Neural progenitor cell (in vitro differentiated cells): ENCODE measurements at regions not wholly inside any gene's neighbourhood (a gene's known extent, or its start where the extent isn't known, plus 50 kb on each side); places are given as distances from the start of the nearest gene placed in this dataset.

ENCODE experiments used
- DNase-seq: peaks from one replicate; pipeline ENCODE4 v3.0.0-alpha.2; 2016; ENCODE audit warnings: low spot score
- H2AFZ ChIP-seq: fragments of 200-600 bp; sonication (generic); replicated peaks from 2 replicates; pipeline ENCODE4 v1.6.1; 2016; ENCODE audit warnings: antibody characterized with exemption
- H3F3A ChIP-seq: fragments of 200-600 bp; sonication (generic); 2 replicates; pipeline ENCODE4 v1.6.1; 2016; ENCODE audit warnings: antibody characterized with exemption, low read depth
- H3K27ac ChIP-seq: fragments of 200-600 bp; sonication (generic); 2 replicates; pipeline ENCODE4 v1.5.1; 2016; ENCODE audit warnings: mild to moderate bottlenecking
- H3K27me3 ChIP-seq: fragments of 200-600 bp; sonication (generic); 2 replicates; pipeline ENCODE4 v1.6.1; 2016; ENCODE audit warnings: mild to moderate bottlenecking, moderate library complexity
- H3K36me3 ChIP-seq: fragments of 200-600 bp; sonication (generic); 2 replicates; pipeline ENCODE4 v1.5.1; 2016
- H3K4me1 ChIP-seq: fragments of 200-600 bp; sonication (generic); 2 replicates; pipeline ENCODE4 v1.6.1; 2016; ENCODE audit warnings: mixed run types
- H3K4me2 ChIP-seq: fragments of 200-600 bp; sonication (generic); 2 replicates; pipeline ENCODE4 v1.6.1; 2016
- H3K4me3 ChIP-seq: fragments of 200-600 bp; sonication (generic); 2 replicates; pipeline ENCODE4 v1.5.1; 2016
- H3K79me2 ChIP-seq: fragments of 200-600 bp; sonication (generic); 2 replicates; pipeline ENCODE4 v1.6.1; 2016; ENCODE audit warnings: low read depth
- H3K9ac ChIP-seq: fragments of 200-600 bp; sonication (generic); 2 replicates; pipeline ENCODE4 v1.6.1; 2016
- H3K9me3 ChIP-seq: fragments of 200-600 bp; sonication (generic); 2 replicates; pipeline ENCODE4 v1.5.1; 2016; ENCODE audit warnings: low read depth
- H4K20me1 ChIP-seq: fragments of 200-600 bp; sonication (generic); 2 replicates; pipeline ENCODE4 v1.6.1; 2016; ENCODE audit warnings: low read depth
- H3K27ac Mint-ChIP-seq: 3 replicates; pipeline ENCODE4 v1.8.0; 2021; ENCODE audit warnings: mixed read lengths
- H3K27me3 Mint-ChIP-seq: 2 replicates; pipeline ENCODE4 v1.8.0; 2022; ENCODE audit warnings: low read depth, mild to moderate bottlenecking, inconsistent platforms, moderate library complexity, mixed read lengths; ENCODE audit not compliant: insufficient read depth
- H3K36me3 Mint-ChIP-seq: 3 replicates; pipeline ENCODE4 v1.8.0; 2021; ENCODE audit warnings: mixed read lengths
- H3K4me1 Mint-ChIP-seq: 3 replicates; pipeline ENCODE4 v1.8.0; 2021; ENCODE audit warnings: mixed read lengths
- H3K4me3 Mint-ChIP-seq: 3 replicates; pipeline ENCODE4 v1.8.0; 2021; ENCODE audit warnings: mild to moderate bottlenecking, moderate library complexity, mixed read lengths
- H3K9me3 Mint-ChIP-seq: 3 replicates; pipeline ENCODE4 v1.8.0; 2020; ENCODE audit warnings: mixed read lengths
- EZH2 ChIP-seq: fragments of 200-600 bp; sonication (generic); IDR thresholded peaks from 2 replicates; pipeline ENCODE4 v1.6.1; 2017; ENCODE audit warnings: antibody characterized with exemption, mild to moderate bottlenecking, moderate library complexity
- EZH2phosphoT487 ChIP-seq: fragments of 200-600 bp; sonication (generic); IDR thresholded peaks from 2 replicates; pipeline ENCODE4 v1.6.1; 2017; ENCODE audit warnings: antibody characterized with exemption
- TF ChIP-seq, protein P1 (sequence below): fragments of 200-600 bp; sonication (generic); IDR thresholded peaks from 2 replicates; pipeline ENCODE4 v1.5.1; 2017; ENCODE audit warnings: antibody characterized with exemption, mild to moderate bottlenecking

DNA sequence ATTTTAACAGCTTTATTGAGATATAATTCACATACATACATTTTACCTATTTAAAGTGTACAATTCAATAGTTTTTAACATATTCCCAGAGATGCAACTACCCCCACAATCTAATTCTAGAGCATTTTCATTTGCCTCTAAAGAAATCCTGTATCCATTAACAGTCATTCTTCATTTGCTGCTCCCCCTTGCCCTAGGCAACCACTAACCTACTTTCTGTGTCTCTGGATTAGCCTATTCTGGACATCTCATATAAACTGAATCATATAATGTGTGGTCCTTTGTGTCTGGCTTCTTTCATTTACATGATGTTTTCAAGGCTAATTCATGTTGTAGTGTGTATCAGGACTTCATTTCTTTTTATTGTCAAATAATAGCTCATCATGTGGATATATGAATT is 105.1 kb upstream of the GRPR start:
- no peak overlapping the region for H3K4me2 ChIP-seq
- no peak overlapping the region for H3K4me3 ChIP-seq
- Mint-ChIP-seq H3K9me3 (no peaks in the 10 kb centered on the region), H3K36me3 (no peaks in the 10 kb centered on the region), H3K4me1 (peaks cover 5% of the 10 kb centered on the region), H3K27me3 (peaks cover 3% of the 10 kb centered on the region), H3K27ac (no peak overlapping the region), H3K4me3 (no peak overlapping the region)
- H2AFZ ChIP-seq = no peak overlapping the region
- no peak for TF ChIP-seq EZH2phosphoT487
- TF ChIP-seq, protein P1, sequence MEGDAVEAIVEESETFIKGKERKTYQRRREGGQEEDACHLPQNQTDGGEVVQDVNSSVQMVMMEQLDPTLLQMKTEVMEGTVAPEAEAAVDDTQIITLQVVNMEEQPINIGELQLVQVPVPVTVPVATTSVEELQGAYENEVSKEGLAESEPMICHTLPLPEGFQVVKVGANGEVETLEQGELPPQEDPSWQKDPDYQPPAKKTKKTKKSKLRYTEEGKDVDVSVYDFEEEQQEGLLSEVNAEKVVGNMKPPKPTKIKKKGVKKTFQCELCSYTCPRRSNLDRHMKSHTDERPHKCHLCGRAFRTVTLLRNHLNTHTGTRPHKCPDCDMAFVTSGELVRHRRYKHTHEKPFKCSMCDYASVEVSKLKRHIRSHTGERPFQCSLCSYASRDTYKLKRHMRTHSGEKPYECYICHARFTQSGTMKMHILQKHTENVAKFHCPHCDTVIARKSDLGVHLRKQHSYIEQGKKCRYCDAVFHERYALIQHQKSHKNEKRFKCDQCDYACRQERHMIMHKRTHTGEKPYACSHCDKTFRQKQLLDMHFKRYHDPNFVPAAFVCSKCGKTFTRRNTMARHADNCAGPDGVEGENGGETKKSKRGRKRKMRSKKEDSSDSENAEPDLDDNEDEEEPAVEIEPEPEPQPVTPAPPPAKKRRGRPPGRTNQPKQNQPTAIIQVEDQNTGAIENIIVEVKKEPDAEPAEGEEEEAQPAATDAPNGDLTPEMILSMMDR = no peak
- no peak for TF ChIP-seq EZH2
- H3K79me2 ChIP-seq = no peaks in the 10 kb centered on the region
- DNase-seq = no peak
- H3K27me3 ChIP-seq = no peaks in the 10 kb centered on the region
- H3K27ac ChIP-seq = no peak overlapping the region
- H3K4me1 ChIP-seq = peaks cover 7% of the 10 kb centered on the region
- H3K9ac ChIP-seq = no peak overlapping the region
- no peaks in the 10 kb centered on the region for H3F3A ChIP-seq
- no peaks in the 10 kb centered on the region for H4K20me1 ChIP-seq
- no peaks in the 10 kb centered on the region for H3K9me3 ChIP-seq
- H3K36me3 ChIP-seq = no peaks in the 10 kb centered on the region

DNA sequence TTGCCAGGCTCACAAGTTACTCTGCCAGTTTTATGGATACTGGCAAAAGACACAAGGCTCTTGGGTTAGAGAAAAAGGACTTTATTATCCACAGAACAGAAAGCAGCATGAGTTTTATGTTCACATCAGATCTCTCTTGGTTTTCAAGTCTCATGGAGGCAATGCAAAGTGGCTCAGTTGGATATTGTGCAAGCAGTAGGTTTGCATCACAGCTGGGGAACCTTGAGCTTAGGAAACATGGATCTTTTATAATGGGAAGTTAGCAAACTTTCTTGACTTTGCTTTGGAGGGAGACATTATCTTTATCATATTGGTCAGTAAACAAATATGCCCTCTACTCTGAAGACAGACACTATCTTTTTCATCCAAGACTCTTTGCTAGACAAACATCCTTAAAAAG is 109.2 kb upstream of the GRPR start:
- H3K27me3 Mint-ChIP-seq = no peaks in the 10 kb centered on the region
- H3K27me3 ChIP-seq = no peaks in the 10 kb centered on the region
- H3K9me3 Mint-ChIP-seq = no peaks in the 10 kb centered on the region
- no peak overlapping the region for H3K27ac Mint-ChIP-seq
- no peaks in the 10 kb centered on the region for H3K79me2 ChIP-seq
- H3K36me3 Mint-ChIP-seq = no peaks in the 10 kb centered on the region
- no peak overlapping the region for H3K4me3 ChIP-seq
- no peaks in the 10 kb centered on the region for H3K9me3 ChIP-seq
- H3K9ac ChIP-seq = no peak overlapping the region
- no peak for DNase-seq
- H3K4me2 ChIP-seq = no peak overlapping the region
- H4K20me1 ChIP-seq = no peaks in the 10 kb centered on the region
- H3K4me3 Mint-ChIP-seq = no peak overlapping the region
- H3K4me1 Mint-ChIP-seq = peaks cover 3% of the 10 kb centered on the region
- TF ChIP-seq, protein P1 = no peak
- TF ChIP-seq EZH2 (no peak), EZH2phosphoT487 (no peak)
- H3K36me3 ChIP-seq = no peaks in the 10 kb centered on the region
- H2AFZ ChIP-seq = no peak overlapping the region
- peaks cover 5% of the 10 kb centered on the region for H3K4me1 ChIP-seq
- no peak overlapping the region for H3K27ac ChIP-seq
- no peaks in the 10 kb centered on the region for H3F3A ChIP-seq

DNA sequence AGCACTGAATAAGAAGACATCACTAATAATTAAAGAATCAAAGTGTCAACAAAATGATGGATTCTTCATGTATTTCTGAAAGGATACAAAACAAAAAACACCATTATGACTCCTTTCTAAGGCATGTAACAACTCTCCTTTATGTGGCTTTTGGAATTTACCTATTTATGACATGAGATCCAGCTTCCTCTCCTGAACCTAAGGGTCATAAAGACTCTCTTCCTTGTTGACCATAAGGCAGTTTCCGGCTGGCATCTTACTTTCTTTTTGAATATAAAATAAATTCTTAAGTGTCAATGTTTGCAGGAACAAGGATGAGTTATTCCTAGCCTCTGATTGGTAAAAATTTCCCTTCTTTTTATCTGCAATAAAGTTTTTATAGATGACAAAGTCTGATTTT is 111.1 kb upstream of the GRPR start:
- Mint-ChIP-seq H3K36me3 (no peaks in the 10 kb centered on the region), H3K27me3 (peaks cover 4% of the 10 kb centered on the region), H3K27ac (no peak overlapping the region), H3K4me1 (no peaks in the 10 kb centered on the region), H3K9me3 (no peaks in the 10 kb centered on the region), H3K4me3 (no peak overlapping the region)
- H3K4me2 ChIP-seq = no peak overlapping the region
- no peak overlapping the region for H2AFZ ChIP-seq
- H3K9me3 ChIP-seq = no peaks in the 10 kb centered on the region
- no peaks in the 10 kb centered on the region for H4K20me1 ChIP-seq
- no peak for TF ChIP-seq EZH2phosphoT487
- TF ChIP-seq EZH2 = no peak
- TF ChIP-seq, protein P1 = no peak
- no peak overlapping the region for H3K27ac ChIP-seq
- H3F3A ChIP-seq = no peaks in the 10 kb centered on the region
- H3K4me1 ChIP-seq = no peaks in the 10 kb centered on the region
- no peak overlapping the region for H3K4me3 ChIP-seq
- no peaks in the 10 kb centered on the region for H3K27me3 ChIP-seq
- H3K36me3 ChIP-seq = no peaks in the 10 kb centered on the region
- H3K9ac ChIP-seq = no peak overlapping the region
- no peaks in the 10 kb centered on the region for H3K79me2 ChIP-seq
- DNase-seq = no peak

DNA sequence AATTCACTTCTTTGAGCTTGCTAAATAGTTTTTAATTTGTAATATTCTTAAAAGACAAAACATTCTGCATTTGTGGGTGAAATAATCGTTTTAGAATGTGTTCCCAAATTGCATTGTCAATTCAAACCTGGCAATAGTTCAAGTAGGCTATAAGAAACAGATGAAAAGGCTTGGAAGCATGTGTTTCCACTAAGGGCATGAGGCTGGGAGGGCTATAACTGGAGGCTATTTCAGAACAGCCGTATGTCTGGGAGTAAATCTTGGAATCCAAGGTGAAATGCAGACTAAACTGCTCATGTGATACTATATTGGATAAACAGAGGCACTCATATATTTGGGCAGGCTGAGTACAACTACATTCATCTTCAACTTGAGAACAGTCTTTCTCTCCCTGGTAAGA is 117.4 kb upstream of the GRPR start:
- no peaks in the 10 kb centered on the region for H3K27me3 ChIP-seq

More for the DNA sequence above, 117.4 kb upstream of the GRPR start:
- H3K9me3 ChIP-seq = no peaks in the 10 kb centered on the region
- H3F3A ChIP-seq = no peaks in the 10 kb centered on the region
- H3K4me2 ChIP-seq = no peak overlapping the region
- H3K79me2 ChIP-seq = no peaks in the 10 kb centered on the region
- peaks cover 7% of the 10 kb centered on the region for H3K27me3 Mint-ChIP-seq
- H3K9me3 Mint-ChIP-seq = peaks cover 5% of the 10 kb centered on the region
- no peak overlapping the region for H3K27ac Mint-ChIP-seq
- H4K20me1 ChIP-seq = no peaks in the 10 kb centered on the region
- no peaks in the 10 kb centered on the region for H3K4me1 ChIP-seq
- H3K27ac ChIP-seq = no peak overlapping the region
- no peak overlapping the region for H3K4me3 Mint-ChIP-seq
- TF ChIP-seq EZH2 = no peak
- TF ChIP-seq, protein P1 = no peak
- TF ChIP-seq EZH2phosphoT487 = no peak
- no peak for DNase-seq
- no peak overlapping the region for H3K9ac ChIP-seq
- no peak overlapping the region for H2AFZ ChIP-seq
- no peaks in the 10 kb centered on the region for H3K36me3 Mint-ChIP-seq
- H3K36me3 ChIP-seq = no peaks in the 10 kb centered on the region
- H3K4me1 Mint-ChIP-seq = no peaks in the 10 kb centered on the region
- H3K4me3 ChIP-seq = no peak overlapping the region
